ENCODE measurements at regions not wholly inside any gene's neighbourhood (a gene's known extent, or its start where the extent isn't known, plus 50 kb on each side); places are given as distances from the start of the nearest gene placed in this dataset.

DNA sequence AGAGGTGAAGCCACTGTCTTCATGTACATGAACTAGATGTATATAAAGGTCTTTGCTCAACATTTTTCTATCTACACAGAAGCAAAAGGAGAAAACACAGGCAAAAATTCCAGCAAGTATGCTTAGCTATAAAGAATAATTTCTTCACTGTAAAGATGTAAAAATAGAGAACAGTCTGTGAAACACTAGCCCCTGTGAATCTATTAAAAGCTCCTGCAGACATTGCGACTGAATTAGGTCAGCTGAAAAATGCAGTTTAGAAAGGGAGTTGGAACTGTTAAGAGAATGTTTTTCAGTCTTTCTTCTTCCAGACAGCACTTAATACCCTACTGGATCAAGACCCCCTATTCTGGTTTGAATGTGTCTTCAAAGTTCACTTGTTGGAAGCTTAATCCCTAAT, 291.5 kb downstream of the KBTBD8 start:
- no peak for DNase-seq (ENCODE audit: low read depth)

DNA sequence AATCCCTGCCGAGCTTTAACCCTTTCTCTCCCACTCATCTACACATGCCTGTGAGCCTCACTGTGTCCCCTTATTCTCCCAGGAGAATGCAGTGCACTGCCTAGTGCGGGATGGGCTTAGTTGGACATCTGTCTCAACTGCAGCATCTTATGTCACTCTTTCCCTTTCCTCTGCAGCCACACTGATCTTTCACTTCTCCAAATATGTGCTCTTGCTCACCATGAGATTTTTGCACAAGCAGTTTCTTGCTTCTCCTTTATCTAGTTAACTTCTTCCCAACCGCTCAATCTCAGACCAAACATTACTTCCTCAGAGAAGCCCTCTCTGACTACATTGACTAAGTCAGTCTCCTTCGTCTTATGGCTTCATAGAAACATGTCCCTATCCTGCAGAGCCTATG, 292.3 kb downstream of the KBTBD8 start:
- DNase-seq (ENCODE audit: low read depth) = no peak

DNA sequence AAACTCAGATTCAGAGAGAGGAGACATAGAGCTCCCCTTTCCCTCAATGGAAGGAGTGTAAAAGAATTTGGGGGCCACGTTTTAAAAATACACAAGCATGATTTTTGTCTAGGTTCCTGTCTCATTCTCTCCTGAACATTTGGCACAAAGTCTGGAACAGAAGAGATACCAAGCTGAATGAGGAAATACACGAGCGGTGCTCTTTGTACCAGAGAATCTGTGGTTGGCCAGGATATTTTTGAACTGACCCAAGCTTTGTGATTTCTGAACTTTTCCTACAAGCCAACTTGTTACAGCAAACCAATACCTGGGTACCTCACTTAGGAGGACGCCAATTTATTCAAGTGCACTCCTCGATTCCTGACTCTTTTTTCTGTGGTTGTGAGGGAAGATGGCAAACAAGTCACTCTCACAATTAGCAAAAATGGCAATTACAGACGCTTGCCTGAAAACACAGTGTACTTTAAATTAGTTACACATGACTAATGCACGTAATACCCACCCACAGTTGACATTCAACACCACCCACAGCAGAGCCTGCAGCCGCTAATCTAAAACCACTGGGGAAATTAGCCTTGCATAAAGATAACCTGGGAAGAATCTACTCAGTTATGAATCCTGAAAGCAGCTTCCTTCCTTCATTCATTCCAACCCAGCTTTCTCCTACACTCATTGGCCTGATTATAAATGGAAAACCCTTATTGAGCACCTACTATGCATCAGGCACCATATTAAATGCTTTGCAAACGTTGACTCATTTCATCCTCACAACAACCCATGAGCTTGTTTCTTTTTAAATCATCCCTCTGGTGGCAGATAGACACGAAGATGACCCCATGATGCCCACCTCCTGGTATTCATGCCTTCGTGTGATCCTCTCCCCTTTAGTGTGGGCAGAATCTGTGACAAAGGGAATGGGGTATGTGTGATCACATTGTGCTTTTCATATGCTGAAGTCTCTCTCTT, 293.5 kb downstream of the KBTBD8 start:
- DNase-seq (ENCODE audit: low read depth) = no peak

DNA sequence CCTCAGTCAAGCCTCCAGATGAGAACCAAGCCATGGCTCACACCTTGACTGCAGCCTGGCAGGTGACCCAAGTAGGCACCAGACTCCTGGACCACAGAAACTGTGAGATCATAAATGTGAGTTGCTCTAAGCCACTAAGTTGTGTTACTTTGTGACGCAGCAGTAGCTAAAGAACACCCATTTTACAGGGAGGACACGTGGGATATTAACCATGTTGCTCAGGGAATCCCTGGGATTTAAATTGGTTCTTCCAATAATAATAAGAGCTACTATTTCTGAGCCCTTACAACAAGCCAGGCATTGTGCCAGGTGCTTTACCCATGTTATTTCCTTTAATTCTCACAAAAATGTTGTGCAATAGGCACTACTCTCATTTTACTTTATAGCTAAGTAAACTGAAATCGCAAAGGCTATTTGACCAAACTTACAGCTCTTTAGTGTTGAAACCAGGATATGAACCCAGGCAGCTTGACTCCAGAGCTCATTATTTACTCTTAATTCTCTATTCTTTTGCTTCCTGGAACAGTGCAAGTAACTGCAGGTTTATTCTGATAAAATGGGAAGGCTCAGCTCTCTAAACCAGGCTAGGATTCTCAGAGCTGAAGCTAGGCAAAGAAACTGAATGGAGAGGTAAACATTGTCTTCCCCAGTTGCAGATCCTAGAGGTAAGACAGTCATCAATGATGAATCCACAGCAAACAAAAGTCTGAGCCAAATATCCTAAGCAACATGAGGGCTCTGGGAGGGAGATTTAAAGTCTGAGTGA, 294.4 kb downstream of the KBTBD8 start:
- DNase-seq (ENCODE audit: low read depth) = no peak

DNA sequence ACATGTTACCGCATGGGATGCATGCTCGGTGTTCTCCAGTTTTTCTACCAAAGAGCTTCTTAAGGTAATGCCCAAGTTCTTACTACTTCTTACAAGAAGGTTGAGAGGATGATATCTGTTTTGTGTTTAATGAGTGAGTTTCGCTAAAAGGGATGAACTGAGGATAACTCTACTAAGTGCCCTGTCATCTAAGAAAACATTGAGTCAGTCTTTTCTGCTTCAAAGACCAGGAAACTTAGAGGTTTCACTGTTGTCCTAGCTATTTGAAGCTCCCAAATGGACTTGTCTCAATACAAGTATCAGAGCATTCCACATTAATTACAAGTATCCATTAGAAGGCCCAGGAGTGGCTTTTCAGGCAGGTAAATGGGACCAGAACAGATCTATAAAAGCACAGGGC, 296.2 kb downstream of the KBTBD8 start:
- no peak for DNase-seq (ENCODE audit: low read depth)

DNA sequence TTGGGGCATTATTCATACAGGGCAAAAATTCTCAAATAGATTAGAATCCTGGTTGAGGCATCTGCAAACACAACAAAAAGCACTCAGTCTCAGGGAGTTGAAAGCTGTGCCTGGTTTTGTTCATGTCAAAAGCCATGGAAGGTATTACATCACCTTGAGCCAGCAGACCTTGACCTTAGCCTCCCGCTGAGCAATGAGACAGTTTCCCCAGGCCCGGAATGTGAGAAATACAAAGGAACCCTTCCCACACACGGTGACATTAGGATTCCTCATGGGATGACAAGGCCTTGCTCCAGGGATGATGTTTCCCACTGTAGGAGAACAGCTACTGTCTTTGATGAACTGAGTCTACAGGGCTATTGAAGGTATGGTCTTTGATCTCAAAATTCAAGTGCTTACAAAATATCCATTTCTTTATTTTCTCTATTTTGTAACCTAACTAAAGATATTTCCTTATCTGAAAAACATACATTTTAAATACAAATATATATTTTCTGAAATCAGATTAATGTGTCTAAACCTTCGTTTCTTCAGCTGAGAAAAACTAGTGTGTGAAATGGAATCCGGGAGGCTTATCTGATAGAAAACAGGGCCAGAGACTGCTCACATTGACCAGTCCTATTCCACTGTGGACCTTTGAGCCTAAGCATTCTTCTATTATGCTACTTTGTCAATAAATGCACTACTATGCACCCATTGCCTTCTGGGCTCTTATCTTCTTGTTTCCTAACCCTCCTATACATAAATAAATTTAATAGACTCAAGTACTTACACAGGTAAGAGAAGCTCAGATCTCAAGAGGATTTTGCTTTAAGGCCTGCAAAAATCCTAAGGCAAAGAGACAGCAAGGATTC, 298.2 kb downstream of the KBTBD8 start:
- no peak for DNase-seq (ENCODE audit: low read depth)

DNA sequence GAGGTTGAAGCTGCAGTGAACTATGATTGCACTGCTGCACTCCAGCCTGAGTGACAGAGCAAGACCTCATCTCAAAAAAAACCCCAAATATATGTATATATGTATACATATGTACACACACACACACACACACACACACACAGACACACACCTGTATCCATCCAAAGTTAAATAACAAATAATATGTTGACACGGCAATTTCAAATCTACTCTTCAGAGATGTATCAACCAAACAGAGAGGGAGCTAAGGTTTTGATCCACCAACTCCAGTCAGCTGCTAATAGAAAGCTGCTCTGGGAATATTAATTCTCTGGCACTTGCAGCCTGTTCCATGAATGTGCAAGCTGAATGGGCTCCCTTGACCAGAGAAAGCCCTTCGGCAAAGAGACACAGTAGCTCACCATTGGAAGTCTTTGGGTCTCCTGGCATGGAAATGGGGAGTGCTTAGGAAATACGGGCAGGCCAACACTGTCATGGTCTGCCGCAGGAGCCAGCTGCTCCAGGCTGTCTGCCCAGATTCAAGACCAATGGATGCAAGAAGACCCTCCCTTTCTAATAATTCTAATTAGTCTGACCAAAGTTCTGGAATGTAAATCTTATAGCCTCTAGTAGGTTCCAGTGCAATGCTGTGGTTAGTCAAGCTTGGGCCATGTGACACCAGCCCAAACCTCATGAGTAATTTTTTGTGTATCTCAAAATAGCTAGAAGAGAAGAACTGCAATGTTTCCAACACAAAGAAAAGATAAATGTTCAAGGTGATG, 299.8 kb downstream of the KBTBD8 start:
- no peak for DNase-seq (ENCODE audit: low read depth)

DNA sequence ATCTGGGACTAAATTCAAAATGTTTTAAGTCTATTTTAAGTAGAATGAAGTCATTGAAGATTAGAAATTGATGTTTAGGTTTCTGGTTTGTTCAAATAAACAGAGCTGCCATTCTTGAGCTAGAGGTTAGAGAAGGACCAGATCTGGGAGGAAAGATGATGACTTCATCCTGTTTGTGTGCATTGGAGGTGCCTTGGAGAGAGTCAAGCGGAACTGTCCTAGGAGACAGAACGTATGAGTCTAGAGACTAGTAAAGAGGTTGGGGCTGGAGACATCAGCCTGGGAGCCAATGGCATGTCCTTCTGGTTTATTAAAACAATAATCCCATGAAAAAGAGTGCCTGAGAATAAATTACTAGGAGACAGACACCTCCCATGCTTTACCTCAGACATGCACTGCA, 303.4 kb downstream of the KBTBD8 start:
- DNase-seq (ENCODE audit: low read depth) = no peak

DNA sequence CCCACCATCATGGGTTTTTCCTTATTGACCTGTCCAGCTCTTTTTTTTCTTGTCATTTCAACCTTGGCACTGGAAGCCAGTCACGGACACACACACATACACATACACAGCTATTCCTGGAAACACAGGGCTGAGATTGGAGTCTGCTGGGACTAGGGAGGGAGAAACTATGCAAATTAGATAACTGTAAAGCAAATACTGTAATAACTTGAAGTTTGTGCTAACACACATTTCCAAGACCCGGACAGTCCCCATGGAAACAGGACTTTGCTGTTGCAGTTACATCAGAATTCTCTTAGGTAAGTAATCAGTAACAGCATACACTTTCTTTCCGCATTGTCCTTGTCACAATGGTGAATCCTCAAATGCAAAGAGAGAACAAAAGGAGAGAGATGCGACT, 304.4 kb downstream of the KBTBD8 start:
- no peak for DNase-seq (ENCODE audit: low read depth)

DNA sequence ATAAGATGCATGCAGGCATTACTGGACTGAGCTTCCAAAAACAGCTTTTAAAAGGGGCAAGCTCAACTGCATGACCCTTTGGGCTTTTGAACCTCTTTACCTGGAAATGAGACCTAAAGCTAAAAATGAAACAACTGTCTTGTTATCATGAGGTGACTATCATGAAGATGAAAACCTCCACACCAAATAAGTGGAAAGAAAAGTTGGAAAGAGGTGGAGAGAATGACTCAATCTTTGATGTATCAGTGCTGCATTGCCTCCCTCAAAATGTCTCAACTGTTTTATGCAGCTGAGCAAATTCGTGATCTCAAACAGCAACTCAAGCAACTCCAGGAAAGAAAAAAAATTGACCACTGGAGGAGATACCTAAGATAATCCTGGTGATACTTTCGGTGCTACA, 307.1 kb downstream of the KBTBD8 start:
- no peak for DNase-seq (ENCODE audit: low read depth)

DNA sequence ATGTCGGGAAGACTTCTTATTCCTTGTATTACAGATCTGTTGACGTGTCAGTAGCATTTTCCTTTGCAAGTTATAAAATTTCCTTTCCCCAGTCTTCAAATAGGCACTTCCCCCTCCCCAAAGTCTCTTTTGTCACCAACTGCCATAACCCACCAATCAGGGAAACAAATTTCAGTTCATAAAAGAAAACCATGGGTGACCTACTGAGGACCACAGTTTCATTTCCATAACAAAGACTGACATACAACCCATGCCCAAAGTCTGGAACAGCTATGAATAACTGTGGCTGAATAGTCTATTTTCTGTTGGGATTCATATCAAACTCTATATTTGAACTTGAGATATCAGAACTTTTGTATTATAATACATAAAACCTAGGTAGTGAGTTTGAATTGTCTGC, 307.8 kb downstream of the KBTBD8 start:
- DNase-seq (ENCODE audit: low read depth) = no peak

DNA sequence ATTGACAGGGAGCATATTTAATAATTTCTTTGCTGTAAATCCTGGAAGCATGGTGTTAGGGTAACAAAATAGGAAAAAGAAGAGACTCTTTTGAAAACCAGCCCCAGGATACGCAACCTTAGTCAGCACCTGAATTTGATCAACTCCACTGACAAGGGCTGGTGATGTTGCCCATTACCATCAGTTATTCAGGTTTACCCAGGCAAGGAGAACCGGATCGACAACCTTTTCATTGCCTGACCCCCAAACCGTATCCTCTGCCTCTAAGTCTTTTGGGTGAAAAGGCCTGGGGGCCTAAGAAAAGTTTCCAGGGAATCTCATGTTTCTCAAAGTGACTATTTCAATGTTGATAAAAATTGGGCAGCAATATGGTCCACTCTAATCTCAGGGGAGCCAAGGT, 313.3 kb downstream of the KBTBD8 start:
- no peak for DNase-seq (ENCODE audit: low read depth)

DNA sequence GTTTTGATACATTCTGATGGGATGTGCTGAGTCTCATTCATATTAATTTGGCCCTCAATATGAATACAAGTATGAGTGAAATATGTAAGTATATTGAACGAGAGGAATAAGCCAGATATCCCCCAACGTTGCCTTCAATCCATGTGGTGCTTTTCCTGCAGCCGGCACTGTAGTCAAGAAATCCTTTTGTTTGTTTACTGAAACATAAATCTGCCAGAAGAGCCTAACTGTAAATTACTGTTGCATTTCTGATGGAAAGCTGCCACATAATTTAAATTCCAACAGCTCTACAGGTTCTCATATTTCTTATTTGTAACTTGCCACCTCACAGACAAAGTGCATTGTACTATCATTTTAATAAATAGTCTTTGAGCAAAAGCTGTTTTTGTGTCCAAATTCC, 314.0 kb downstream of the KBTBD8 start:
- DNase-seq (ENCODE audit: low read depth) = no peak

DNA sequence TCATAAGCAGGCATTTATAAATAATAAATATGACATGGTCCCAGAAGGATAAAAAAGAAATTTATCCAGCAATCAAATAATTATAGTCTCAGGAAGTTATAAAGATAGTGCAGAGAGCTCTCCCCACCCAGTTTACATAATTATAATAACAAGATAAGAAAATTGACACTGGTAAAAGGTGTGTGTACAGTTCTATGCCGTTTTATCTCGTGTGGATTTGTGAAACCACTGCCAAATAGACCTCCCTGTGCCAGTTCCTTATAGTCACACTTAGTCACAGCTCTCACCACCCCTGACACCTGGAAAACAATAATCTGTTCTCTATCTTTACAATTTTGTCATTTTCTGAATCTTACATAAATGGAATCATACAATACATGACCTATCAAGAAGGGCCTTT, 320.1 kb downstream of the KBTBD8 start:
- no peak for DNase-seq (ENCODE audit: low read depth)

DNA sequence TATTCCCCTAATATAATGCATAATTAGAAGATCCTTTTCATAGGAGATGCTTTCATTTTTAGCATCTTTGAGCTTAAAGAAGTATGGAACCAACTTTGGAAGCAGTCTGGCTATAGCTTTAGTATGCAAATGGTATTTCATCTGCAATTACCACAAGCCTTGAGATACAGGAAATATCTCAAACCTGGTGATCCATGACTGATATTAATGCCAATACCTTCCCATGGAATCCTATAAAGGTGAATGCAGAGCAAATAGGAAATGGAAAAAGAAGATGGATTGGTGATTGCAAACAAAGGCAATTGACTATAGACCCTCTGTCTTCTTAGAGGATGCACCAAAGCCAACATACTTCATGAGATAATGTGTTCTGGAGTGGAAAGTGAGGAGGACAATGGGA, 326.4 kb downstream of the KBTBD8 start:
- no peak for DNase-seq (ENCODE audit: low read depth)
